ELR (cell line): ENCODE measurements at regions not wholly inside any gene's neighbourhood (a gene's known extent, or its start where the extent isn't known, plus 50 kb on each side); places are given as distances from the start of the nearest gene placed in this dataset.
A peak's percentile ranks its signal among the peaks of the same experiment; 100 is the strongest.
"Not testable (repeated sequence)": the region's sequence is repeated elsewhere in the genome, so short reads cannot be mapped to it uniquely, and the experiment has no call there.

Experiments used
- DNase-seq: peaks from one replicate; pipeline ENCODE4 v3.0.0-alpha.2; 2015; ENCODE audit warnings: low read depth

GRCh38 chr6:111925296-111925695, 52.0 kb upstream of the FYN start:
- DNase-seq, result peak; percentile 83

- no peak for DNase-seq
These were observed 53.6 kb upstream of the FYN start for GRCh38 chr6:111926731-111927302.

- DNase-seq, result no peak
These were observed 54.1 kb upstream of the FYN start for GRCh38 chr6:111927321-111927720.

GRCh38 chr6:111928139-111928538, 54.9 kb upstream of the FYN start:
- DNase-seq, result no peak

GRCh38 chr6:111934611-111935010, 61.4 kb upstream of the FYN start:
- not testable (repeated sequence) for DNase-seq

GRCh38 chr6:111936718-111937117, 63.5 kb upstream of the FYN start:
- no peak for DNase-seq

- DNase-seq, result peak; percentile 71
These were observed 65.5 kb upstream of the FYN start for GRCh38 chr6:111938710-111939109.

- DNase-seq, result no peak
These were observed 66.7 kb upstream of the FYN start for GRCh38 chr6:111939902-111940301.

GRCh38 chr6:111940801-111941200, 67.5 kb upstream of the FYN start:
- no peak for DNase-seq

GRCh38 chr6:111941686-111942330, 68.6 kb upstream of the FYN start:
- DNase-seq, result no peak

GRCh38 chr6:111942561-111942960, 69.3 kb upstream of the FYN start:
- DNase-seq, result no peak

- no peak for DNase-seq
These were observed 70.0 kb upstream of the FYN start for GRCh38 chr6:111943266-111943665.

GRCh38 chr6:111943726-111944125, 70.5 kb upstream of the FYN start:
- DNase-seq, result no peak

GRCh38 chr6:111944541-111944940, 71.3 kb upstream of the FYN start:
- DNase-seq, result no peak

GRCh38 chr6:111949546-111949945, 76.3 kb upstream of the FYN start:
- DNase-seq, result no peak

- not testable (repeated sequence) for DNase-seq
These were observed 76.7 kb upstream of the FYN start for GRCh38 chr6:111949984-111950383.

GRCh38 chr6:111950661-111951496, 77.6 kb upstream of the FYN start:
- no peak for DNase-seq

GRCh38 chr6:111951497-111952085, 78.3 kb upstream of the FYN start:
- DNase-seq, result no peak

- no peak for DNase-seq
These were observed 79.0 kb upstream of the FYN start for GRCh38 chr6:111952274-111952673.

GRCh38 chr6:111952821-111953540, 79.7 kb upstream of the FYN start:
- peak; percentile 38 for DNase-seq

GRCh38 chr6:111956098-111956497, 82.8 kb upstream of the FYN start:
- no peak for DNase-seq

GRCh38 chr6:111957623-111958315, 84.5 kb upstream of the FYN start:
- peak; percentile 47 for DNase-seq
